Testis (tissue), 2 donors: ENCODE measurements at regions not wholly inside any gene's neighbourhood (a gene's known extent, or its start where the extent isn't known, plus 50 kb on each side); places are given as distances from the start of the nearest gene placed in this dataset.

Experiments
- DNase-seq: peaks from one replicate; pipeline ENCODE4 v3.0.0-alpha.2; 2019
- H3K27ac ChIP-seq, 2 donors: fragments of 200-600 bp; sonication (generic); one replicate each; pipeline ENCODE4 v1.5.1; 2019
- H3K27me3 ChIP-seq: fragments of 200-600 bp; sonication (generic); one replicate; pipeline ENCODE4 v1.5.1; 2019
- H3K36me3 ChIP-seq: fragments of 200-600 bp; sonication (generic); one replicate; pipeline ENCODE4 v1.5.1; 2017; ENCODE audit warnings: low read depth; ENCODE audit errors: missing control alignments
- H3K4me1 ChIP-seq: fragments of 200-600 bp; sonication (generic); one replicate; pipeline ENCODE4 v1.5.1; 2019
- H3K4me3 ChIP-seq, 2 donors: fragments of 200-600 bp; sonication (generic); one replicate each; pipeline ENCODE4 v1.5.1; 2017 to 2019
- H3K9me3 ChIP-seq: fragments of 200-600 bp; sonication (generic); one replicate; pipeline ENCODE4 v1.5.1; 2017
- POLR2A ChIP-seq: fragments of 450-650 bp; IDR thresholded peaks from one replicate; pipeline ENCODE4 v1.6.1; 2017; ENCODE audit warnings: antibody characterized with exemption, mild to moderate bottlenecking, moderate library complexity
- WGBS, 2 donors: methylation state at CpG; one replicate each; pipeline ENCODE4 v1.1.5; 2018; 5-methylcytosine and 5-hydroxymethylcytosine counted together
- intact Hi-C: fragments of 100-400 bp; cut with DNase I; formaldehyde crosslinking; loops from one replicate; pipeline ENCODE4 v1.15.1; 2023; ENCODE audit warnings: low total_unique reads
- TF ChIP-seq, protein P1 (sequence below), 3 experiments: fragments of 450-650 bp in 2 of 3; fragments of 200-600 bp in 1 of 3; sonication (generic) in 1 of 3; IDR thresholded peaks; one replicate each; pipeline ENCODE4 v1.5.1; 2016 to 2019; ENCODE audit warnings: antibody characterized with exemption in 3 of 3, mild to moderate bottlenecking in 2 of 3, moderate library complexity in 1 of 3

DNA sequence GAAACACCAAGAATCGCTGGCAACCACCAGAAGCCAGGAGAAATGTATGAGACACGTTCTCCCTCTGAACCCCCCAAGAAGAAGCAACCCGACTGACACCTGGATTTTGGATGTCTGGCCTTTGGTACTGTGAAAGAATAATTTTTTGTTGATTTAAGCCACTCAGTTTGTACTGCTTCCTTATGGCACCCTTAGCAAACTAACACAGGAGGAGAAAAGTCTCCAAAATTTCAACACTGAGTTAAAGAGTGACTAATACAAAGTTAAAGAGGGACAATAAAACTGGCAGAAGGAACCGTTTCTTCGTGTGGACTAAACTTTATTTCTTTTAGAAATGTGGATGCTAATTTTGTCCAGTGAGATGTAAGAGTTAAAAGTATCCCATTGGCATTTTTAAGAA lies 660.9 kb upstream of the LINC00305 start:
- Histone ChIP-seq H3K27ac (no peak overlapping the region), H3K27me3 (no peaks in the 10 kb centered on the region), H3K9me3 (no peaks in the 10 kb centered on the region), H3K4me3 (no peak overlapping the region), H3K36me3 (no peaks in the 10 kb centered on the region), H3K4me1 (no peaks in the 10 kb centered on the region)
- TF ChIP-seq POLR2A: no peak
- TF ChIP-seq, protein P1, sequence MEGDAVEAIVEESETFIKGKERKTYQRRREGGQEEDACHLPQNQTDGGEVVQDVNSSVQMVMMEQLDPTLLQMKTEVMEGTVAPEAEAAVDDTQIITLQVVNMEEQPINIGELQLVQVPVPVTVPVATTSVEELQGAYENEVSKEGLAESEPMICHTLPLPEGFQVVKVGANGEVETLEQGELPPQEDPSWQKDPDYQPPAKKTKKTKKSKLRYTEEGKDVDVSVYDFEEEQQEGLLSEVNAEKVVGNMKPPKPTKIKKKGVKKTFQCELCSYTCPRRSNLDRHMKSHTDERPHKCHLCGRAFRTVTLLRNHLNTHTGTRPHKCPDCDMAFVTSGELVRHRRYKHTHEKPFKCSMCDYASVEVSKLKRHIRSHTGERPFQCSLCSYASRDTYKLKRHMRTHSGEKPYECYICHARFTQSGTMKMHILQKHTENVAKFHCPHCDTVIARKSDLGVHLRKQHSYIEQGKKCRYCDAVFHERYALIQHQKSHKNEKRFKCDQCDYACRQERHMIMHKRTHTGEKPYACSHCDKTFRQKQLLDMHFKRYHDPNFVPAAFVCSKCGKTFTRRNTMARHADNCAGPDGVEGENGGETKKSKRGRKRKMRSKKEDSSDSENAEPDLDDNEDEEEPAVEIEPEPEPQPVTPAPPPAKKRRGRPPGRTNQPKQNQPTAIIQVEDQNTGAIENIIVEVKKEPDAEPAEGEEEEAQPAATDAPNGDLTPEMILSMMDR (IDR thresholded peaks at IDR 0.05): no peak
- intact Hi-C loops: no loop called here
- no peak for DNase-seq
- WGBS, 2 donors: 82% methylated on average over 5 of the region's 5 CpGs

DNA sequence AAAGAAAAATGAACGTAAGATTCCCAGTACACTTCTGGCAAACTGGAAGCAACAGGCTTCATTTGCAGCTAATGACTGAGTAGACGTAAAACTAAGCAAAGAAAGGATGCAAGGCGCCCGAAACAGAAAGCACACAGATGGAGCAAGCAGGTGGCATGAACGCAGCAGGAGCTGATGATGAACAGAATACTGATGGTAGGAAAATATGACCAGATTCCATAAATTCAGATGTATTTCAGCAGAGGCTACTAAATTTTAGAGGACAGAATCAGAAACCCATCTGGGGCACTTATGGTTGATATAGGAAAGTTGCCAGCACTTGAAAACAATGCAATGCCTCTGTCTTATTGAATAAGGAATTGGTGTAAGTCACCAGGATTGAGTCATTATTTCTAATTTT lies 658.7 kb upstream of the LINC00305 start:
- 94 to 96% methylated on average over 5 of the region's 5 CpGs for WGBS, 2 donors
- TF ChIP-seq, protein P1 (IDR thresholded peaks at IDR 0.05): no peak
- TF ChIP-seq POLR2A: no peak

DNA sequence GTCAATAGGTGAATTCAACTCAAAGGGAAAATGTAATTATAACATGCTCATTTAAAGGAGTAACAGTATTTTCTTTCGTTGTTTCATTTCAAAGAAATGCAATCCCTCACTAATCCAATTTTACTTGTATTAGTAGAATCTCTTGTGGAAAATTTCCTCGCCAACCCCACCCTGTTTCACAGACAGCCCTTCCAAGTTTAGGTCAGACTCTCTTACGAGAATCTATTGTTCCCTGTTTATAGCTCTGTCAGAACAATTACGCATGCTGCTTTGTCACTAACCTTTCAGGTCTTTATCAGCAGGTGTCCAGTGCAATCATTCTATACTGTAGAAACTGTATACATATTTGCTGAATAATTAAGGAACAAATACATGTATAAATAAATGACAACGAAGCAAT lies 657.8 kb upstream of the LINC00305 start:
- intact Hi-C loops: no loop called here
- WGBS, 2 donors: 88 to 94% methylated on average over 5 of the region's 5 CpGs
- no peaks in the 10 kb centered on the region for H3K36me3 ChIP-seq
- no peaks in the 10 kb centered on the region for H3K4me1 ChIP-seq
- TF ChIP-seq POLR2A: no peak
- TF ChIP-seq, protein P1 (IDR thresholded peaks at IDR 0.05): no peak
- no peak overlapping the region for H3K4me3 ChIP-seq
- H3K27ac ChIP-seq: no peak overlapping the region
- H3K27me3 ChIP-seq: no peaks in the 10 kb centered on the region
- DNase-seq: no peak
- H3K9me3 ChIP-seq: no peaks in the 10 kb centered on the region

More for the DNA sequence above, 658.7 kb upstream of the LINC00305 start:
- Histone ChIP-seq H3K9me3 (no peaks in the 10 kb centered on the region), H3K27ac (no peak overlapping the region), H3K36me3 (no peaks in the 10 kb centered on the region), H3K4me3 (no peak overlapping the region), H3K4me1 (no peaks in the 10 kb centered on the region), H3K27me3 (no peaks in the 10 kb centered on the region)
- DNase-seq: no peak
- intact Hi-C loops: no loop called here

DNA sequence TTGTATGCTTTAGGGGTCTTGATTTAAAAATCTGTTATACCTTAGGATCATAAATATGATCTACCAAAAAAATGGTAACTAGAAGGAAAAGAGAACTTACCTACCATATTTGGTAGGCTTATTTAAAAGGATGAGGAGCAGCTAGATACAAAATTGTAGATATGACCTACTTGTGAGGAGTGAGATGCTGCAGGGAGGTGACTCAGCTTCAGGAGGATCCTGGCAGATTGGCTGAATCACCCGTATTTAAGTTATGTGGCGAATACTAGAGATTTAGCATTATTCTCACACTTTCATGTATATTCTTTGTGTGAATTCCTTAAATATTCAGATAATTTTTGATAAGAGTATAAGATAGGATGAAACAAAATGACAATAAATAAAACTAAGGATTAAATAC lies 657.3 kb upstream of the LINC00305 start:
- 91 to 97% methylated on average over 2 of the region's 2 CpGs for WGBS, 2 donors
- TF ChIP-seq, protein P1 (IDR thresholded peaks at IDR 0.05): no peak
- no peak for TF ChIP-seq POLR2A
- Histone ChIP-seq H3K27ac (no peak overlapping the region), H3K4me3 (no peak overlapping the region), H3K36me3 (no peaks in the 10 kb centered on the region), H3K27me3 (no peaks in the 10 kb centered on the region), H3K9me3 (no peaks in the 10 kb centered on the region), H3K4me1 (no peaks in the 10 kb centered on the region)
- intact Hi-C loops: no loop called here
- DNase-seq: no peak

DNA sequence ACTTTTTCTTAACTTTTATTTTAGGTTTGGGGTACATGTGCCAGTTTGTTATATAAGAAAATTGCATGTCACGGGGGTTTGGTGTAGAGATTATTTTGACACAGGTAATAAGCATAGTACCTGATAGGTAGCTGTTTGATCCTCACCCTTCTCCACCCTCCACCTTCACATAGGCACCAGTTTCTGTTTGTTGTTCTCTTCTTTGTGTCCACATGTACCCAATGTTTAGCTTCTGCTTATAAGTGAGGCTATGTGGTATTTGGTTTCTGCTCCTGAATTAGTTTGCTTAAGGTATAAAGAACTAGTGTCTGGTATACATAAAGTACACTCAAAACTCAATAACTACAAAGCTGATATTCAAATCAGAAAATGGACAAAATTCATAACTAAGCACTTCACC lies 654.6 kb upstream of the LINC00305 start:
- WGBS, 2 donors: 74 to 93% methylated on average over 1 of the region's 1 CpG

More for the DNA sequence above, 654.6 kb upstream of the LINC00305 start:
- TF ChIP-seq, protein P1 (IDR thresholded peaks at IDR 0.05): no peak
- TF ChIP-seq POLR2A: no peak
- Histone ChIP-seq H3K36me3 (no peaks in the 10 kb centered on the region), H3K4me3 (no peak overlapping the region), H3K4me1 (no peaks in the 10 kb centered on the region), H3K27ac (no peak overlapping the region), H3K27me3 (no peaks in the 10 kb centered on the region), H3K9me3 (no peaks in the 10 kb centered on the region)
- intact Hi-C loops: no loop called here
- no peak for DNase-seq
